Stimulated activated naive B cell treated with anti-CD40 and anti-IgM and Interleukin-4, amounts not matched to agents 10 μg/mL and 1 μg/mL and 100 μg/mL, for 72 hours (primary cell): ENCODE measurements at regions not wholly inside any gene's neighbourhood (a gene's known extent, or its start where the extent isn't known, plus 50 kb on each side); places are given as distances from the start of the nearest gene placed in this dataset.
A peak's percentile ranks its signal among the peaks of the same experiment; 100 is the strongest.

ENCODE experiments used
- ATAC-seq, 2 donors: fragments of 150-1000 bp; cut with Tn5 transposase; replicated peaks; 2 replicates each; pipeline ENCODE4 v1.10.0; 2021; ENCODE audit warnings: moderate library complexity in 1 of 2
- DNase-seq: peaks from one replicate; pipeline ENCODE4 v3.0.0; 2021
- H3K27ac Mint-ChIP-seq: one replicate; pipeline ENCODE4 v1.8.0; 2022; ENCODE audit warnings: mild to moderate bottlenecking, mixed read lengths
- H3K27me3 Mint-ChIP-seq, 2 donors: one replicate each; pipeline ENCODE4 v1.8.0; 2022; ENCODE audit warnings: mixed read lengths in 2 of 2
- H3K36me3 Mint-ChIP-seq, 2 donors: one replicate each; pipeline ENCODE4 v1.8.0; 2022; ENCODE audit warnings: mixed read lengths in 2 of 2, mild to moderate bottlenecking in 1 of 2
- H3K4me1 Mint-ChIP-seq, 2 donors: one replicate each; pipeline ENCODE4 v1.8.0; 2022; ENCODE audit warnings: mixed read lengths in 2 of 2, mild to moderate bottlenecking in 1 of 2
- H3K4me3 Mint-ChIP-seq, 2 donors: one replicate each; pipeline ENCODE4 v1.8.0; 2022; ENCODE audit warnings: mild to moderate bottlenecking in 2 of 2, mixed read lengths in 2 of 2, moderate library complexity in 1 of 2
- H3K9me3 Mint-ChIP-seq, 2 donors: one replicate each; pipeline ENCODE4 v1.8.0; 2022; ENCODE audit warnings: mixed read lengths in 2 of 2, mild to moderate bottlenecking in 1 of 2

GRCh38 chr2:898319-898718 lies 52.3 kb upstream of the SNTG2 start:
- H3K4me1 Mint-ChIP-seq: no peaks in the 10 kb centered on the region
- H3K36me3 Mint-ChIP-seq: peaks cover 3 to 12% of the 10 kb centered on the region in 2 donors
- peak in 1 of 2 donors; percentile 34 for ATAC-seq
- no peak overlapping the region for H3K27ac Mint-ChIP-seq
- no peak for DNase-seq
- H3K4me3 Mint-ChIP-seq: no peak overlapping the region
- H3K9me3 Mint-ChIP-seq: peaks cover 24 to 28% of the 10 kb centered on the region in 2 donors
- peaks cover 7 to 8% of the 10 kb centered on the region in 2 donors for H3K27me3 Mint-ChIP-seq

- no peak overlapping the region for H3K27ac Mint-ChIP-seq
- H3K9me3 Mint-ChIP-seq: peaks cover 24 to 28% of the 10 kb centered on the region in 2 donors
- ATAC-seq: no peak
- DNase-seq: no peak
- H3K27me3 Mint-ChIP-seq: peaks cover 12 to 13% of the 10 kb centered on the region in 2 donors
- peaks cover 3 to 12% of the 10 kb centered on the region in 2 donors for H3K36me3 Mint-ChIP-seq
- no peaks in the 10 kb centered on the region for H3K4me1 Mint-ChIP-seq
- H3K4me3 Mint-ChIP-seq: no peak overlapping the region
These were observed 53.6 kb upstream of the SNTG2 start for GRCh38 chr2:897091-897490.

DNA sequence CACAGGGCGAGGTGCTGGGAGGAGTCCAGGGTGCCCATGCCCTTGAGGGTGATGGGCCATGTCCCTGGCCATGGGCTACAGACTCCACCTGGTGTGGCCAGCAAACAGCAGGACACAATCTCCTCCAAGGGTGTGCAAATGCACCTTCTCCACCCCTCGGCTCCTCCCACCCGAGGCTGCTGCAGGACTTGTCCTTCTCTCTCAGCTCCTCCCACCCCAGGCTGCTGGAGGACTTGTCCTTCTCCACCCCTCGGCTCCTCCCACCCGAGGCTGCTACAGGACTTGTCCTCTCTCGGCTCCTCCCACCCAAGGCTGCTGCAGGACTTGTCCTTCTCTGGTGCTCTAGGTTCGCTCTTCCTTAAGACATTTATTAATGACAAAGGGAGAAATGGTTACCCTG lies 57.3 kb upstream of the SNTG2 start:
- H3K27ac Mint-ChIP-seq: no peak overlapping the region

GRCh38 chr2:892892-893291 lies 57.8 kb upstream of the SNTG2 start:
- Mint-ChIP-seq H3K4me1 (no peaks in the 10 kb centered on the region), H3K4me3 (no peak overlapping the region), H3K27me3 (peaks cover 23 to 28% of the 10 kb centered on the region in 2 donors), H3K9me3 (peaks cover 22 to 23% of the 10 kb centered on the region in 2 donors), H3K36me3 (peaks cover 3 to 12% of the 10 kb centered on the region in 2 donors), H3K27ac (no peak overlapping the region)
- DNase-seq (no peak), ATAC-seq (no peak)

More for the DNA sequence above, 57.3 kb upstream of the SNTG2 start:
- Mint-ChIP-seq H3K36me3 (peaks cover 3 to 12% of the 10 kb centered on the region in 2 donors), H3K4me1 (no peaks in the 10 kb centered on the region), H3K27me3 (peaks cover 23 to 26% of the 10 kb centered on the region in 2 donors), H3K4me3 (no peak overlapping the region), H3K9me3 (peaks cover 23 to 24% of the 10 kb centered on the region in 2 donors)
- ATAC-seq (no peak), DNase-seq (no peak)

GRCh38 chr2:892401-892800 lies 58.2 kb upstream of the SNTG2 start:
- ATAC-seq: no peak
- peaks cover 23 to 33% of the 10 kb centered on the region in 2 donors for H3K27me3 Mint-ChIP-seq
- no peak overlapping the region for H3K4me3 Mint-ChIP-seq
- no peak overlapping the region for H3K27ac Mint-ChIP-seq
- no peaks in the 10 kb centered on the region for H3K4me1 Mint-ChIP-seq
- DNase-seq: no peak
- H3K36me3 Mint-ChIP-seq: peaks cover under 1 to 12% of the 10 kb centered on the region in 2 donors
- H3K9me3 Mint-ChIP-seq: peaks cover 18% of the 10 kb centered on the region in 2 donors

- Mint-ChIP-seq H3K27me3 (peaks cover 23 to 37% of the 10 kb centered on the region in 2 donors), H3K9me3 (peaks cover 13 to 17% of the 10 kb centered on the region in 2 donors), H3K27ac (no peak overlapping the region), H3K4me1 (no peaks in the 10 kb centered on the region), H3K4me3 (no peak overlapping the region), H3K36me3 (peaks cover 0 to 8% of the 10 kb centered on the region in 2 donors)
- DNase-seq (no peak), ATAC-seq (no peak)
These were observed 58.9 kb upstream of the SNTG2 start for GRCh38 chr2:891734-892133.

DNA sequence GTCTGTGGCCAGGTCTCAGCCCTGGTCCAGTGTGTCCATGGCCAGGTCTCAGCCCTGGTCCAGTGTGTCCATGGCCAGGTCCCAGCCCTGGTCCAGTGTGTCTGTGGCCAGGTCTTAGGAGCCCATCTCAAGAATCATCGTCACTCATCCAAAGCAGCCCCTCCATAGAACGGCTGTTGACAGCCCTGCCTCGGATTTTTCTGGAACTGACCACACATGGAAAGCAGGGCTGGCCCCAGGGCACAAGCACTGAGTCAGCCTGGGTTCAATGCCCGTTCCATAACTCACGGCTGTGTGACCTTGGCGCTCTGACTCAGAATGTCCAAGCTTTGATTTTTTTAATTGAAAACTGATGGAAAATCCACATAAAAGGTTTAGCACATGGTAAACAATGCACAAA lies 59.9 kb upstream of the SNTG2 start:
- H3K4me3 Mint-ChIP-seq: no peak overlapping the region
- no peak for DNase-seq
- no peak for ATAC-seq
- no peaks in the 10 kb centered on the region for H3K4me1 Mint-ChIP-seq
- no peak overlapping the region for H3K27ac Mint-ChIP-seq
- peaks cover 4 to 8% of the 10 kb centered on the region in 2 donors for H3K9me3 Mint-ChIP-seq
- peaks cover 31 to 46% of the 10 kb centered on the region in 2 donors for H3K27me3 Mint-ChIP-seq
- peaks cover 0 to 3% of the 10 kb centered on the region in 2 donors for H3K36me3 Mint-ChIP-seq

DNA sequence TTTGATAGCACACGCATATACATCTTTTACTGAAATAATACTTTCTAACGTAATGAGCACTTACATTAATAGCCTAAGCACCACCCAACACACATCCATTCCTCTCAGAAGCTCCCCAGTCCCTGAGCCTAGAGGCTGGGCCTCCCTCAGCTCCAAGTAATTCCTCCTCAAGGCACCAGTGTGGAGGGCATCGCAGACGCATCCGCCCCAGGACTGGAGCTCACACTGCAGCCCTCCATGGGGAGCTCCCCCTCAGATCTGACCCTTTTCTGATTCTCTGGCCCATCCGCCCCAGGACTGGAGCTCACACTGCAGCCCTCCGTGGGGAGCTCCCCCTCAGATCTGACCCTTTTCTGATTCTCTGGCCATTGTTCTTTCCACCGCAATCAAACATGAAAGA lies 60.4 kb upstream of the SNTG2 start:
- H3K4me3 Mint-ChIP-seq: no peak overlapping the region
- H3K9me3 Mint-ChIP-seq: peaks cover 0 to 4% of the 10 kb centered on the region in 2 donors
- H3K4me1 Mint-ChIP-seq: no peaks in the 10 kb centered on the region
- H3K36me3 Mint-ChIP-seq: no peaks in the 10 kb centered on the region
- no peak for ATAC-seq
- no peak overlapping the region for H3K27ac Mint-ChIP-seq
- DNase-seq: no peak
- peaks cover 34 to 51% of the 10 kb centered on the region in 2 donors for H3K27me3 Mint-ChIP-seq

DNA sequence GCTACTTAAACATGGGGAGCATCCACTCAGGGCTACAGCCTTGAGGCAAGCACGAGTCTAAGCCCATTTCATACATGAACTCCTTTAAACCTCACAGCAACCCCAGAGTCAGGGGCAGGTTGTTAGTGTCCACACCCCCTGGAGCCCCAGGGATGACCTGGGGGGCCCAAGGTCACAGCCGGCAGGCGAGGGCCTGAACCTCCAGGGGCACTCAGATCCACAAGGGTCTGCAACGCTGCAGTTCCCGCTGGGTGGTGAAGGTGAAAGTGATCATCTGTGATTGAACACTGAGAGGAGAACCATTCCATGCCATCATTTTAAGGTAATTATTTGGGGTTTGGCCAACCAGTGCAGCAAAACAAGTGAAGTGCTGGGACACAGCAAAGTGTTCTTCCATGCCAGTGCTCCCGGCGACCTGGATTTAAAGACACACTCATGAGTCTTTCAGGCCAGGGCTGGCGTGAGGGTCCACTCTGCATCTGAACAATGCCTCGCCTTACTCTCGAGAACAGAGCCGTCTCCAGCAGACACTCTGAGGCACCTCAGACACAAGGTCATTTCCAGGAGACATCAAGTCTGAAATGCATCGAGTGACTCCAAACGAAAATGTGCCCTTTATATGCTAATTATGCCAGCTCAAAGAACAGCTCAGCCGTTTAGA lies 61.6 kb upstream of the SNTG2 start:
- Mint-ChIP-seq H3K4me3 (no peak overlapping the region), H3K36me3 (no peaks in the 10 kb centered on the region), H3K27ac (no peak overlapping the region), H3K4me1 (no peaks in the 10 kb centered on the region), H3K9me3 (no peaks in the 10 kb centered on the region), H3K27me3 (peaks cover 46 to 60% of the 10 kb centered on the region in 2 donors)
- no peak for DNase-seq
- ATAC-seq: no peak

GRCh38 chr2:888211-888801 lies 62.3 kb upstream of the SNTG2 start:
- H3K4me1 Mint-ChIP-seq: no peaks in the 10 kb centered on the region
- H3K36me3 Mint-ChIP-seq: no peaks in the 10 kb centered on the region
- ATAC-seq (no peak), DNase-seq (no peak)
- H3K9me3 Mint-ChIP-seq: no peaks in the 10 kb centered on the region
- H3K27me3 Mint-ChIP-seq: peaks cover 50 to 67% of the 10 kb centered on the region in 2 donors
- H3K4me3 Mint-ChIP-seq: no peak overlapping the region
- H3K27ac Mint-ChIP-seq: no peak overlapping the region

DNA sequence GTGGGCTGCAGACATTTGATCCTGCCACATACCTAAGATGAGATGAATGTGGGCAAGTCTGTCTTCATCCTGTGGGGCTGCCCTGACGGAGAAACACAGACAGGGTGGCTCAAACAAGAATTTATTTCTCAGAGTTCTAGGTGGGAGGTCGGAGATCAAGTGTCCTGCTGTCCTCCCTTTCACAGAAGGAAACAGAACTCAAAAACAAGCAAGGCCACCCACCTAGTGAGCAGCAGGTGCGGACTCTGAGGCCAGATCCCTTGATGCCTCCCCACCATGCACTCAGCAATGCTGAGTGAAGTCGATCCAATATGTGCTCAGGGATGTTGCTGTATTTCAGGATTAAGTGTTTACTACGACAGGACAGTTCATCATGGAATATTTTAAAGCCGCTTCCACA lies 63.0 kb upstream of the SNTG2 start:
- H3K27me3 Mint-ChIP-seq: peaks cover 50 to 68% of the 10 kb centered on the region in 2 donors

GRCh38 chr2:886072-887022 lies 64.3 kb upstream of the SNTG2 start:
- H3K27me3 Mint-ChIP-seq: peaks cover 58 to 75% of the 10 kb centered on the region in 2 donors
- no peak overlapping the region for H3K27ac Mint-ChIP-seq
- no peak overlapping the region for H3K4me3 Mint-ChIP-seq
- DNase-seq (no peak), ATAC-seq (no peak)
- no peaks in the 10 kb centered on the region for H3K36me3 Mint-ChIP-seq
- no peaks in the 10 kb centered on the region for H3K4me1 Mint-ChIP-seq
- H3K9me3 Mint-ChIP-seq: no peaks in the 10 kb centered on the region

More for the DNA sequence above, 63.0 kb upstream of the SNTG2 start:
- H3K4me1 Mint-ChIP-seq: no peaks in the 10 kb centered on the region
- no peak overlapping the region for H3K27ac Mint-ChIP-seq
- no peaks in the 10 kb centered on the region for H3K36me3 Mint-ChIP-seq
- H3K4me3 Mint-ChIP-seq: no peak overlapping the region
- DNase-seq (no peak), ATAC-seq (no peak)
- H3K9me3 Mint-ChIP-seq: no peaks in the 10 kb centered on the region

DNA sequence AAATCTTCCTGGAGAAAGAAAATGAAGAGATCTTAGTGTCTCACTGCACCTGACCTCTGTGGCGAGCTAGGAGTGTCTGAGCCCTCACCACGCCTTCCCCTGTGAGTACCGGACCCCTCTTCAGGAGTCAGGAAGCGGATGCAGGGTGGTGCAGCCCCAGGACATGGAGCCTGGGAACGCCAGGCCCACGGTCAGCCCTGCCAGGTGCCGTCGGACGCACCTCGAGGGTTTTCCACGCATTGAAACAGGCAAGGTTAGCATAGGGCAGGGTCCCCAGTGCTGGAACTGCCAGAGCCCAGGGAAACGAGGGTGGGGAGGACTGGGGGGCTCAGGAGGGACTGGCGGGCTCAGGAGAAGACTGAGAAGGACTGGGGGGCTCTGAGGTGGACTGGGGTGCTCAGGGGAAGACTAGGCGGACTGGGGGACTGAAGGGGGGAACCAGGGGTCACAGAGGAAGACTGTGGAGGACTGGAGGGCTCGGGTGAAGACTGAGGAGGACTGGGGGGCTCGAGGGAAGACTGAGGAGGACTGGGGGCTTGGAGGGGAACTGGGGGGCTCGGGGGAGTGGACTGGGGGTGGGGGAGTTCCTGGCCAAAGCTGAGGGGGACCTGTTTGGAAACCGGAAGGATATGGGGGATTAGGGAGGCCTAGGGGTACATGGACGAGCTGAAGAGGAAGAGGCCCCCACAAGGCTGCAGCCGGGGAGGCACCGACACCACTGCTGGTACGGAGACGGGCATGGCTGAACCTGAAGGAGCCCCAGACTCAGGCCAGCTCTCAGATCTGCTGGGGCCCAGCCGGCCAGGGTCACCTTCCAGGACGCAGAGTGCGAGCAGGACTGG lies 65.2 kb upstream of the SNTG2 start:
- Mint-ChIP-seq H3K4me1 (no peaks in the 10 kb centered on the region), H3K4me3 (no peak overlapping the region), H3K27ac (no peak overlapping the region), H3K27me3 (peaks cover 60 to 75% of the 10 kb centered on the region in 2 donors), H3K9me3 (no peaks in the 10 kb centered on the region), H3K36me3 (no peaks in the 10 kb centered on the region)
- DNase-seq (no peak), ATAC-seq (no peak)
